CD14-positive monocyte (primary cell): ENCODE measurements at regions not wholly inside any gene's neighbourhood (a gene's known extent, or its start where the extent isn't known, plus 50 kb on each side); places are given as distances from the start of the nearest gene placed in this dataset.

ENCODE experiments used
- DNase-seq, 3 donors: peaks; one replicate each; pipeline ENCODE4 v3.0.0-alpha.2; 2011 to 2022
- H2AFZ ChIP-seq: 2 replicates; pipeline ENCODE4 v1.6.0; 2012; ENCODE audit warnings: mild to moderate bottlenecking, low read depth, low read length, inconsistent platforms; ENCODE audit not compliant: insufficient read depth, poor library complexity, severe bottlenecking
- H3K27ac ChIP-seq, 2 donors: 1 replicate in 1 of 2; 2 replicates in 1 of 2; pipeline ENCODE4 v1.5.1; 2012 to 2013; ENCODE audit warnings: low read length in 2 of 2, control low read depth in 1 of 2, inconsistent platforms in 1 of 2, low read depth in 1 of 2, mild to moderate bottlenecking in 1 of 2
- H3K27me3 ChIP-seq, 2 donors: one replicate each; pipeline versions ENCODE4 v1.6.0 to v1.6.1; 2011 to 2013; ENCODE audit warnings: low read length in 2 of 2; ENCODE audit not compliant: control insufficient read depth in 2 of 2, insufficient read depth in 2 of 2
- H3K36me3 ChIP-seq, 2 donors: replicated peaks in 1 of 2; 1 replicate in 1 of 2; 2 replicates in 1 of 2; pipeline versions ENCODE4 v1.5.1 to v1.6.1; 2012 to 2013; ENCODE audit warnings: low read length in 2 of 2, control low read depth in 1 of 2, inconsistent platforms in 1 of 2, mild to moderate bottlenecking in 1 of 2; ENCODE audit not compliant: insufficient read depth in 2 of 2, control insufficient read depth in 1 of 2
- H3K4me1 ChIP-seq, 2 donors: 1 replicate in 1 of 2; 2 replicates in 1 of 2; pipeline versions ENCODE4 v1.5.1 to v1.6.1; 2012 to 2013; ENCODE audit warnings: low read length in 2 of 2, control low read depth in 1 of 2, inconsistent platforms in 1 of 2, mild to moderate bottlenecking in 1 of 2, moderate library complexity in 1 of 2; ENCODE audit not compliant: insufficient read depth in 2 of 2, control insufficient read depth in 1 of 2
- H3K4me2 ChIP-seq: replicated peaks from 2 replicates; pipeline ENCODE3; 2012; ENCODE audit warnings: low read length, moderate library complexity, mild to moderate bottlenecking; ENCODE audit not compliant: poor library complexity, severe bottlenecking; ENCODE audit errors: extremely low read depth
- H3K4me3 ChIP-seq, 3 experiments: fragments of 200-600 bp in 1 of 3; sonication (generic) in 1 of 3; replicated peaks in 1 of 3; 1 replicate in 2 of 3; 2 replicates in 1 of 3; pipeline ENCODE4 v1.5.1; 2011 to 2013; ENCODE audit warnings: low read length in 3 of 3, mild to moderate bottlenecking in 3 of 3, control low read depth in 2 of 3, low read depth in 2 of 3, inconsistent platforms in 1 of 3, moderate library complexity in 1 of 3
- H3K79me2 ChIP-seq: 2 replicates; pipeline ENCODE4 v1.6.0; 2012; ENCODE audit warnings: mild to moderate bottlenecking, control low read depth, inconsistent platforms, low read length, moderate library complexity; ENCODE audit not compliant: insufficient read depth
- H3K9ac ChIP-seq: 2 replicates; pipeline ENCODE4 v1.6.0; 2017; ENCODE audit warnings: low read length, mild to moderate bottlenecking; ENCODE audit not compliant: insufficient read depth, poor library complexity, severe bottlenecking
- H3K9me3 ChIP-seq, 2 donors: replicated peaks in 1 of 2; 1 replicate in 1 of 2; 2 replicates in 1 of 2; pipeline versions ENCODE4 v1.5.1 to v1.6.1; 2012 to 2013; ENCODE audit warnings: low read length in 2 of 2, control low read depth in 1 of 2; ENCODE audit not compliant: control insufficient read depth in 1 of 2, insufficient read depth in 1 of 2
- H4K20me1 ChIP-seq: 2 replicates; pipeline ENCODE4 v1.6.0; 2012; ENCODE audit warnings: mild to moderate bottlenecking, low read length, control low read depth, moderate library complexity; ENCODE audit not compliant: insufficient read depth
- H3K27ac Mint-ChIP-seq, 7 donors: one replicate each; pipeline ENCODE4 v1.8.0; 2020; ENCODE audit warnings: mild to moderate bottlenecking in 7 of 7, mixed read lengths in 7 of 7, moderate library complexity in 6 of 7, inconsistent platforms in 2 of 7
- H3K27me3 Mint-ChIP-seq, 3 donors: one replicate each; pipeline ENCODE4 v1.8.0; 2021 to 2022; ENCODE audit warnings: low read depth in 3 of 3, mild to moderate bottlenecking in 3 of 3, mixed read lengths in 3 of 3, moderate library complexity in 3 of 3, inconsistent platforms in 1 of 3
- H3K36me3 Mint-ChIP-seq, 2 donors: one replicate each; pipeline ENCODE4 v1.8.0; 2020; ENCODE audit warnings: mixed read lengths in 2 of 2, inconsistent platforms in 1 of 2, mild to moderate bottlenecking in 1 of 2
- H3K4me1 Mint-ChIP-seq: one replicate; pipeline ENCODE4 v1.8.0; 2020; ENCODE audit warnings: mild to moderate bottlenecking, mixed read lengths
- H3K4me3 Mint-ChIP-seq, 2 donors: one replicate each; pipeline ENCODE4 v1.8.0; 2020; ENCODE audit warnings: mild to moderate bottlenecking in 2 of 2, mixed read lengths in 2 of 2, moderate library complexity in 1 of 2
- H3K9me3 Mint-ChIP-seq, 7 donors: one replicate each; pipeline ENCODE4 v1.8.0; 2020 to 2022; ENCODE audit warnings: mixed read lengths in 7 of 7, mild to moderate bottlenecking in 6 of 7, moderate library complexity in 6 of 7, inconsistent platforms in 2 of 7
- WGBS: methylation state at CpG from one replicate; pipeline ENCODE4 v1.1.5; 2013; ENCODE audit warnings: missing lambda C conversion rate; ENCODE audit not compliant: insufficient coverage; 5-methylcytosine and 5-hydroxymethylcytosine counted together
- intact Hi-C, 2 donors: fragments of 100-400 bp; cut with micrococcal nuclease; formaldehyde crosslinking; loops; one replicate each; pipeline versions ENCODE4 v1.15.0 to v1.15.1; 2023
- TF ChIP-seq, protein P1 (sequence below): fragments of 200-600 bp; IDR thresholded peaks from one replicate; pipeline ENCODE4 v1.8.0; 2022; ENCODE audit warnings: antibody characterized with exemption, mild to moderate bottlenecking

GRCh38 chr15:96468036-96468435 is 137.5 kb downstream of the NR2F2 start:
- H3K36me3 Mint-ChIP-seq = no peaks in the 10 kb centered on the region
- Histone ChIP-seq H2AFZ (no peak overlapping the region), H3K4me1 (no peaks in the 10 kb centered on the region), H3K9ac (no peak overlapping the region), H3K9me3 (no peaks in the 10 kb centered on the region), H3K79me2 (no peaks in the 10 kb centered on the region), H3K4me3 (no peak overlapping the region), H3K27me3 (no peaks in the 10 kb centered on the region), H3K27ac (no peak overlapping the region), H4K20me1 (no peaks in the 10 kb centered on the region), H3K4me2 (no peak overlapping the region), H3K36me3 (no peaks in the 10 kb centered on the region)
- 94% methylated on average over 1 of the region's 3 CpGs for WGBS
- H3K27me3 Mint-ChIP-seq = peaks cover 4 to 15% (median 12%) of the 10 kb centered on the region in 3 donors
- H3K27ac Mint-ChIP-seq = no peak overlapping the region
- DNase-seq = no peak
- H3K4me3 Mint-ChIP-seq = no peak overlapping the region
- no peaks in the 10 kb centered on the region for H3K4me1 Mint-ChIP-seq
- intact Hi-C loops = no loop called here
- H3K9me3 Mint-ChIP-seq = peaks cover 0 to 7% (median 2%) of the 10 kb centered on the region in 7 donors
- TF ChIP-seq, protein P1, sequence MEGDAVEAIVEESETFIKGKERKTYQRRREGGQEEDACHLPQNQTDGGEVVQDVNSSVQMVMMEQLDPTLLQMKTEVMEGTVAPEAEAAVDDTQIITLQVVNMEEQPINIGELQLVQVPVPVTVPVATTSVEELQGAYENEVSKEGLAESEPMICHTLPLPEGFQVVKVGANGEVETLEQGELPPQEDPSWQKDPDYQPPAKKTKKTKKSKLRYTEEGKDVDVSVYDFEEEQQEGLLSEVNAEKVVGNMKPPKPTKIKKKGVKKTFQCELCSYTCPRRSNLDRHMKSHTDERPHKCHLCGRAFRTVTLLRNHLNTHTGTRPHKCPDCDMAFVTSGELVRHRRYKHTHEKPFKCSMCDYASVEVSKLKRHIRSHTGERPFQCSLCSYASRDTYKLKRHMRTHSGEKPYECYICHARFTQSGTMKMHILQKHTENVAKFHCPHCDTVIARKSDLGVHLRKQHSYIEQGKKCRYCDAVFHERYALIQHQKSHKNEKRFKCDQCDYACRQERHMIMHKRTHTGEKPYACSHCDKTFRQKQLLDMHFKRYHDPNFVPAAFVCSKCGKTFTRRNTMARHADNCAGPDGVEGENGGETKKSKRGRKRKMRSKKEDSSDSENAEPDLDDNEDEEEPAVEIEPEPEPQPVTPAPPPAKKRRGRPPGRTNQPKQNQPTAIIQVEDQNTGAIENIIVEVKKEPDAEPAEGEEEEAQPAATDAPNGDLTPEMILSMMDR = no peak

GRCh38 chr15:96470681-96471310 is 140.3 kb downstream of the NR2F2 start:
- H3K4me1 ChIP-seq = no peaks in the 10 kb centered on the region
- no peak for DNase-seq
- no peaks in the 10 kb centered on the region for H3K9me3 ChIP-seq
- no peaks in the 10 kb centered on the region for H4K20me1 ChIP-seq
- TF ChIP-seq, protein P1 = no peak
- H3K36me3 ChIP-seq = no peaks in the 10 kb centered on the region
- no peak overlapping the region for H3K4me2 ChIP-seq
- no peak overlapping the region for H3K9ac ChIP-seq
- 87% methylated on average over 6 of the region's 19 CpGs for WGBS
- Mint-ChIP-seq H3K9me3 (peaks cover 0 to 6% (median 0%) of the 10 kb centered on the region in 7 donors), H3K4me3 (no peak overlapping the region), H3K36me3 (no peaks in the 10 kb centered on the region), H3K27me3 (peaks cover 8 to 12% (median 12%) of the 10 kb centered on the region in 3 donors), H3K4me1 (no peaks in the 10 kb centered on the region), H3K27ac (no peak overlapping the region)
- H3K27me3 ChIP-seq = no peaks in the 10 kb centered on the region
- H2AFZ ChIP-seq = no peak overlapping the region
- H3K79me2 ChIP-seq = no peaks in the 10 kb centered on the region
- intact Hi-C loops = no loop called here
- no peak overlapping the region for H3K27ac ChIP-seq
- no peak overlapping the region for H3K4me3 ChIP-seq
